ENCODE measurements at regions not wholly inside any gene's neighbourhood (a gene's known extent, or its start where the extent isn't known, plus 50 kb on each side); places are given as distances from the start of the nearest gene placed in this dataset.

- H3K27ac Mint-ChIP-seq = peak overlapping the region in 1 of 9 donors; percentile 36
- DNase-seq (no peak), ATAC-seq (no peak)
- ChIA-PET POLR2A (no interaction called here), CTCF (no interaction called here)
- H3K4me1 Mint-ChIP-seq = peaks cover 0 to 5% (median 0%) of the 10 kb centered on the region in 7 donors
- peaks cover 0 to 8% (median 3%) of the 10 kb centered on the region in 11 donors for H3K9me3 Mint-ChIP-seq
- H3K36me3 ChIP-seq (ENCODE audit: control insufficient read depth in 2 of 3, insufficient read depth in 3 of 3, low read length in 3 of 3) = no peaks in the 10 kb centered on the region
- H3K4me3 Mint-ChIP-seq = no peak overlapping the region
- no peaks in the 10 kb centered on the region for H3K9me3 ChIP-seq (ENCODE audit: control insufficient read depth in 2 of 3, low read length in 3 of 3)
- H3K36me3 Mint-ChIP-seq = no peaks in the 10 kb centered on the region
- no peaks in the 10 kb centered on the region for H3K4me1 ChIP-seq (ENCODE audit: control insufficient read depth in 2 of 2, insufficient read depth in 2 of 2, low read length in 2 of 2)
- H3K27me3 Mint-ChIP-seq = peaks cover 0 to 3% (median 0%) of the 10 kb centered on the region in 5 donors
- H3K27me3 ChIP-seq (ENCODE audit: control insufficient read depth in 2 of 2, insufficient read depth in 2 of 2, low read length in 2 of 2) = no peaks in the 10 kb centered on the region
- intact Hi-C loops (cut with micrococcal nuclease) = no loop called here
- no peak overlapping the region for H3K27ac ChIP-seq (ENCODE audit: low read depth, low read length)
- H3K4me3 ChIP-seq (ENCODE audit: low read length) = no peak overlapping the region
Observed at GRCh38 chr2:239729681-239730566, 295.2 kb downstream of the NDUFA10 start.

- H3K9me3 ChIP-seq (ENCODE audit: control insufficient read depth in 2 of 3, low read length in 3 of 3) = no peaks in the 10 kb centered on the region
- POLR2A ChIA-PET = no interaction called here
- H3K27ac ChIP-seq (ENCODE audit: low read depth, low read length) = no peak overlapping the region
- DNase-seq (no peak), ATAC-seq (no peak)
- no peak overlapping the region for H3K4me3 ChIP-seq (ENCODE audit: low read length)
- no peaks in the 10 kb centered on the region for H3K36me3 ChIP-seq (ENCODE audit: control insufficient read depth in 2 of 3, insufficient read depth in 3 of 3, low read length in 3 of 3)
- H3K27ac Mint-ChIP-seq = no peak overlapping the region
- H3K27me3 ChIP-seq (ENCODE audit: control insufficient read depth in 2 of 2, insufficient read depth in 2 of 2, low read length in 2 of 2) = no peaks in the 10 kb centered on the region
- intact Hi-C loops (cut with micrococcal nuclease) = no loop called here
- H3K27me3 Mint-ChIP-seq = peaks cover 0 to 3% (median 0%) of the 10 kb centered on the region in 5 donors
- peaks cover 0 to 4% (median 1%) of the 10 kb centered on the region in 11 donors for H3K9me3 Mint-ChIP-seq
- H3K36me3 Mint-ChIP-seq = no peaks in the 10 kb centered on the region
- no peaks in the 10 kb centered on the region for H3K4me1 ChIP-seq (ENCODE audit: control insufficient read depth in 2 of 2, insufficient read depth in 2 of 2, low read length in 2 of 2)
- CTCF ChIA-PET = no interaction called here
- peaks cover 0 to 5% (median 0%) of the 10 kb centered on the region in 7 donors for H3K4me1 Mint-ChIP-seq
- H3K4me3 Mint-ChIP-seq = no peak overlapping the region
Observed at GRCh38 chr2:239729151-239729550, 296.0 kb downstream of the NDUFA10 start.

DNA sequence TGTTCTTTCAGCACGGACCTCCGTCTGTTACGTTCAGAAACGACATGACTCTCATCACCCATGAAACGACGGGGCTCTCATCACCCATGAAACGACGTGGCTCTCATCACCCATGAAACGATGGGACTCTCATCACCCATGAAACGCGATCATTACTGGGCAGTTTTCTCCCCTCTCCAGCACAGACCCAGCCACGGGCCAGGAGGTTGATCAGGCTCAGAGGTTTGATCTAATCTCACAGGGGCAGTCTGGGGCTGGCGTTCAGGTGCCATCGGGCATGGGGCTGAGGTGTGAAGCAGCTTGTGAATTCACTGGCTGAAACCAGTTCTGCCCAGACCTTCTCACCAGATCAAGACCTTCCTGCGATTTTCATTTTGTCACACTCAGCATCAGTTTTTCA is 296.4 kb downstream of the NDUFA10 start:
- peaks cover 0 to 3% (median 0%) of the 10 kb centered on the region in 11 donors for H3K9me3 Mint-ChIP-seq
- H3K27me3 ChIP-seq (ENCODE audit: control insufficient read depth in 2 of 2, insufficient read depth in 2 of 2, low read length in 2 of 2) = no peaks in the 10 kb centered on the region
- no peak overlapping the region for H3K4me3 ChIP-seq (ENCODE audit: low read length)
- peaks cover 0 to 3% (median 0%) of the 10 kb centered on the region in 5 donors for H3K27me3 Mint-ChIP-seq
- no peaks in the 10 kb centered on the region for H3K9me3 ChIP-seq (ENCODE audit: control insufficient read depth in 2 of 3, low read length in 3 of 3)
- no peaks in the 10 kb centered on the region for H3K4me1 ChIP-seq (ENCODE audit: control insufficient read depth in 2 of 2, insufficient read depth in 2 of 2, low read length in 2 of 2)
- no peaks in the 10 kb centered on the region for H3K36me3 Mint-ChIP-seq
- H3K36me3 ChIP-seq (ENCODE audit: control insufficient read depth in 2 of 3, insufficient read depth in 3 of 3, low read length in 3 of 3) = no peaks in the 10 kb centered on the region
- ChIA-PET POLR2A (no interaction called here), CTCF (no interaction called here)
- H3K27ac ChIP-seq (ENCODE audit: low read depth, low read length) = no peak overlapping the region
- intact Hi-C loops (cut with micrococcal nuclease) = no loop called here
- no peak for ATAC-seq
- no peak for DNase-seq
- H3K4me1 Mint-ChIP-seq = peaks cover 0 to 5% (median 0%) of the 10 kb centered on the region in 7 donors
- H3K4me3 Mint-ChIP-seq = no peak overlapping the region
- no peak overlapping the region for H3K27ac Mint-ChIP-seq

DNA sequence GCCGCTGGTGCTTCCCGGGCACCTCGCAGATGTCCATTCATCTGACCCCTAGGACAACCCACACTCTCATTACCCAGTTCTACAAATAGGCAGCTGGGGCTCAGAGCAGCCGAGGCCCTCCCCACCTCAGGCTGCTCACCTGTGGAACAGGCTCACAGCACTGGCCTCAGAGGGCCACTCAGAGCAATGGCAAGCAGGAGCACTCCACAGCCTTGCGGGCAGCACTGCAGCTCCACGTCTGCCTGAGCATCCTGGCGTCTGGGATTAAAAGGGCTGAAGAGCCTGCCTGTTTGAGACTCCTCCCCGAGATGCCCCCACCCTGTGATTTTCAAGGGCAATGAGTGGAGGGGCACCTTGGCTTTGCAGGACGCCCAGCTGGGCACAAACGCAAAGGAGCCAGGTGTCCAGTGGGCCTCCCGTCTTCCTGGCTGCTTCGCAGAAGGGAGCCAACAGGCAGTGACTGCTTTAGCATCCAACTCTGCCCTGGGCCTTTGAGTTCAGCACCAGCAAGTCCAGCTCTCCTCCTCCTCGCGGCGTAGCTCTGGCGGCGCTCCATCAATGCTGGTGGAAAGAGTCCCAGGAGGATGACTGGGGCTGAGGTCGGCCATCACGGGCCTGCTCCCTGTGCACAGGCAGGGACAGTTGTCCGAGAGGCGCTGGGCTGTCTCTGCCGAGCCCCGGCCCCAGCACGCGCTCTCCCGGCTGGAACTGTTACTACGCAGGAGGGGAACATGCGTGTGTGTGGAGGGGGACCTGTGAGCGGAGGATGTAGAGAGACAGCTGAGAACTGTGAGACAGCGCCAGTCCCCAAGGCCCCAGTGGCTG is 297.2 kb downstream of the NDUFA10 start:
- no peak for ATAC-seq
- H3K27ac ChIP-seq (ENCODE audit: low read depth, low read length) = no peak overlapping the region
- no peak for DNase-seq
- H3K4me3 ChIP-seq (ENCODE audit: low read length) = no peak overlapping the region
- no peaks in the 10 kb centered on the region for H3K27me3 ChIP-seq (ENCODE audit: control insufficient read depth in 2 of 2, insufficient read depth in 2 of 2, low read length in 2 of 2)
- H3K36me3 Mint-ChIP-seq = no peaks in the 10 kb centered on the region
- no peaks in the 10 kb centered on the region for H3K9me3 ChIP-seq (ENCODE audit: control insufficient read depth in 2 of 3, low read length in 3 of 3)
- intact Hi-C loops (cut with micrococcal nuclease) = no loop called here
- H3K4me1 Mint-ChIP-seq = peaks cover 0 to 5% (median 0%) of the 10 kb centered on the region in 7 donors
- CTCF ChIA-PET = no interaction called here
- peaks cover 0 to 3% (median 0%) of the 10 kb centered on the region in 5 donors for H3K27me3 Mint-ChIP-seq
- H3K4me1 ChIP-seq (ENCODE audit: control insufficient read depth in 2 of 2, insufficient read depth in 2 of 2, low read length in 2 of 2) = no peaks in the 10 kb centered on the region
- no peak overlapping the region for H3K4me3 Mint-ChIP-seq
- no peaks in the 10 kb centered on the region for H3K36me3 ChIP-seq (ENCODE audit: control insufficient read depth in 2 of 3, insufficient read depth in 3 of 3, low read length in 3 of 3)
- POLR2A ChIA-PET = no interaction called here
- peaks cover 0 to 3% (median 0%) of the 10 kb centered on the region in 11 donors for H3K9me3 Mint-ChIP-seq
- H3K27ac Mint-ChIP-seq = no peak overlapping the region

DNA sequence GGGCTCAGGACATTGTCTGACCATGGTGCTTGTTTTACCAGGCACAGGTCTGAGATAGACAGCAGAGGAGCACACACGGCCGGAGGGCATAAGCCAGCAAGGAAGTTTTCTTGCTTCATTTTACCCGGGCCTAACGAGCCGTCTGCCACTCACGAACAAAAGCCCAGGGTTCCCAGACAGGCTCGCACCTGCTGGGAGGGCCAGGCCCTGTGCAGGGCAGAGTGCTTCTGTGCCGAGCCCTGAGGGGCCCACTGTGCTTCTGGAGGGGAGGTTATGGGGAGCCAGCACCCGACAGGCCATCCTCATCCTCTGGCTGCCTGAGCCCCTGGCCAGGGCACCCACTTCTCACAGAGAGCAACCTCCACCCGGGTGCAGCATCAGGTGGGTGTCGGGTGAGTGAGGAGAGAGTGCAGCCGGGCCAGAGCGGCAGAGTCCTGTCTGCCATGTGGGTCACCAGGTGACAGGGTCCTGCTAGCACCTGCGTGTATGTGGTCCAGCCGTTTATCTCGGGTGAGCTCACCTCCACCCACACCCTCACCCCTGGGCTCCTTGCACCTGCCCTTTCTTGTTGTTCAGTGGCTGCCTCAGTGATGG is 297.9 kb downstream of the NDUFA10 start:
- H3K27ac Mint-ChIP-seq = no peak overlapping the region
- H3K4me1 ChIP-seq (ENCODE audit: control insufficient read depth in 2 of 2, insufficient read depth in 2 of 2, low read length in 2 of 2) = no peaks in the 10 kb centered on the region
- H3K36me3 ChIP-seq (ENCODE audit: control insufficient read depth in 2 of 3, insufficient read depth in 3 of 3, low read length in 3 of 3) = no peaks in the 10 kb centered on the region
- intact Hi-C loops (cut with micrococcal nuclease) = no loop called here
- peaks cover 0 to 3% (median 0%) of the 10 kb centered on the region in 5 donors for H3K27me3 Mint-ChIP-seq
- no peaks in the 10 kb centered on the region for H3K36me3 Mint-ChIP-seq
- H3K4me3 Mint-ChIP-seq = no peak overlapping the region
- no peak overlapping the region for H3K27ac ChIP-seq (ENCODE audit: low read depth, low read length)
- ChIA-PET POLR2A (no interaction called here), CTCF (no interaction called here)
- no peak overlapping the region for H3K4me3 ChIP-seq (ENCODE audit: low read length)
- no peaks in the 10 kb centered on the region for H3K9me3 ChIP-seq (ENCODE audit: control insufficient read depth in 2 of 3, low read length in 3 of 3)
- peaks cover 0 to 3% (median 0%) of the 10 kb centered on the region in 11 donors for H3K9me3 Mint-ChIP-seq
- DNase-seq (peak in 1 of 9 donors; percentile 4), ATAC-seq (no peak)
- H3K4me1 Mint-ChIP-seq = peaks cover 0 to 5% (median 0%) of the 10 kb centered on the region in 7 donors
- H3K27me3 ChIP-seq (ENCODE audit: control insufficient read depth in 2 of 2, insufficient read depth in 2 of 2, low read length in 2 of 2) = no peaks in the 10 kb centered on the region

GRCh38 chr2:239726631-239727181 is 298.4 kb downstream of the NDUFA10 start:
- DNase-seq (peak in 1 of 9 donors; percentile 2), ATAC-seq (no peak)
- Histone ChIP-seq H3K4me1 (ENCODE audit: control insufficient read depth in 2 of 2, insufficient read depth in 2 of 2, low read length in 2 of 2) (no peaks in the 10 kb centered on the region), H3K9me3 (ENCODE audit: control insufficient read depth in 2 of 3, low read length in 3 of 3) (no peaks in the 10 kb centered on the region), H3K36me3 (ENCODE audit: control insufficient read depth in 2 of 3, insufficient read depth in 3 of 3, low read length in 3 of 3) (no peaks in the 10 kb centered on the region), H3K27ac (ENCODE audit: low read depth, low read length) (no peak overlapping the region), H3K4me3 (ENCODE audit: low read length) (no peak overlapping the region), H3K27me3 (ENCODE audit: control insufficient read depth in 2 of 2, insufficient read depth in 2 of 2, low read length in 2 of 2) (no peaks in the 10 kb centered on the region)
- intact Hi-C loops (cut with micrococcal nuclease) = no loop called here
- Mint-ChIP-seq H3K27ac (no peak overlapping the region), H3K36me3 (no peaks in the 10 kb centered on the region), H3K4me3 (no peak overlapping the region), H3K9me3 (peaks cover 0 to 3% (median 0%) of the 10 kb centered on the region in 11 donors), H3K27me3 (no peaks in the 10 kb centered on the region), H3K4me1 (peaks cover 0 to 5% (median 0%) of the 10 kb centered on the region in 7 donors)
- POLR2A ChIA-PET = no interaction called here
- CTCF ChIA-PET = no interaction called here
